ENCODE measurements at regions not wholly inside any gene's neighbourhood (a gene's known extent, or its start where the extent isn't known, plus 50 kb on each side); places are given as distances from the start of the nearest gene placed in this dataset.

- peak; percentile 14 to 15 for DNase-seq
- no peaks in the 10 kb centered on the region for H3K36me3 ChIP-seq
- H3K9me3 ChIP-seq, result no peaks in the 10 kb centered on the region
- H3K27ac ChIP-seq, result peak overlapping the region; percentile 14 to 35
- TF ChIP-seq POLR2A (IDR thresholded peaks at IDR 0.05), result no peak
- no peak for TF ChIP-seq CTCF (IDR thresholded peaks at IDR 0.05)
- H3K4me3 ChIP-seq, result no peak overlapping the region
- peaks cover 0 to 6% of the 10 kb centered on the region in 2 donors for H3K4me1 ChIP-seq
- intact Hi-C loops (cut with DNase I; ENCODE audit: low total_unique reads), result no loop called here
- no peaks in the 10 kb centered on the region for H3K27me3 ChIP-seq
Measured at GRCh38 chr9:89872913-89873707, 268.3 kb downstream of the GADD45G start.

GRCh38 chr9:89873801-89874200 lies 269.0 kb downstream of the GADD45G start:
- Histone ChIP-seq H3K36me3 (no peaks in the 10 kb centered on the region), H3K9me3 (no peaks in the 10 kb centered on the region), H3K27ac (no peak overlapping the region), H3K4me3 (no peak overlapping the region), H3K27me3 (no peaks in the 10 kb centered on the region), H3K4me1 (peaks cover 0 to 6% of the 10 kb centered on the region in 2 donors)
- DNase-seq, result peak; percentile 6 to 9
- TF ChIP-seq CTCF (IDR thresholded peaks at IDR 0.05) (no peak), POLR2A (IDR thresholded peaks at IDR 0.05) (no peak)
- intact Hi-C loops (cut with DNase I; ENCODE audit: low total_unique reads), result no loop called here

GRCh38 chr9:89874351-89875321 lies 269.8 kb downstream of the GADD45G start:
- DNase-seq, result peak; percentile 16 to 42
- no peaks in the 10 kb centered on the region for H3K27me3 ChIP-seq
- peak overlapping the region; percentile 43 to 60 for H3K27ac ChIP-seq
- H3K4me1 ChIP-seq, result peaks cover 0 to 6% of the 10 kb centered on the region in 2 donors
- no peak overlapping the region for H3K4me3 ChIP-seq
- no peaks in the 10 kb centered on the region for H3K9me3 ChIP-seq
- intact Hi-C loops (cut with DNase I; ENCODE audit: low total_unique reads), result no loop called here
- no peak for TF ChIP-seq CTCF (IDR thresholded peaks at IDR 0.05)
- no peak for TF ChIP-seq POLR2A (IDR thresholded peaks at IDR 0.05)
- H3K36me3 ChIP-seq, result no peaks in the 10 kb centered on the region

- H3K4me3 ChIP-seq, result no peak overlapping the region
- no peak overlapping the region for H3K27ac ChIP-seq
- TF ChIP-seq CTCF (IDR thresholded peaks at IDR 0.05), result no peak
- no peak for TF ChIP-seq POLR2A (IDR thresholded peaks at IDR 0.05)
- no peaks in the 10 kb centered on the region for H3K36me3 ChIP-seq
- DNase-seq, result peak; percentile 4 to 7
- H3K9me3 ChIP-seq, result no peaks in the 10 kb centered on the region
- peaks cover 0 to 6% of the 10 kb centered on the region in 2 donors for H3K4me1 ChIP-seq
- no peaks in the 10 kb centered on the region for H3K27me3 ChIP-seq
- intact Hi-C loops (cut with DNase I; ENCODE audit: low total_unique reads), result no loop called here
Measured at GRCh38 chr9:89877051-89878002, 272.5 kb downstream of the GADD45G start.
